Rectal smooth muscle tissue (tissue), 1 donor: ENCODE measurements at regions not wholly inside any gene's neighbourhood (a gene's known extent, or its start where the extent isn't known, plus 50 kb on each side); places are given as distances from the start of the nearest gene placed in this dataset.

Experiments used
- H3K27ac ChIP-seq: one replicate; pipeline ENCODE4 v1.7.0; 2013; ENCODE audit warnings: low read depth, low read length, inconsistent platforms
- H3K27me3 ChIP-seq: one replicate; pipeline ENCODE4 v1.7.0; 2013; ENCODE audit warnings: low read length; ENCODE audit not compliant: control insufficient read depth, insufficient read depth
- H3K36me3 ChIP-seq: one replicate; pipeline ENCODE4 v1.7.0; 2013; ENCODE audit warnings: low read length; ENCODE audit not compliant: control insufficient read depth, insufficient read depth
- H3K4me1 ChIP-seq: one replicate; pipeline ENCODE4 v1.7.0; 2013; ENCODE audit warnings: low read length; ENCODE audit not compliant: control insufficient read depth, insufficient read depth
- H3K4me3 ChIP-seq: one replicate; pipeline ENCODE4 v1.7.0; 2013; ENCODE audit warnings: low read length
- H3K9ac ChIP-seq: one replicate; pipeline ENCODE4 v1.7.0; 2013; ENCODE audit warnings: low read length

DNA sequence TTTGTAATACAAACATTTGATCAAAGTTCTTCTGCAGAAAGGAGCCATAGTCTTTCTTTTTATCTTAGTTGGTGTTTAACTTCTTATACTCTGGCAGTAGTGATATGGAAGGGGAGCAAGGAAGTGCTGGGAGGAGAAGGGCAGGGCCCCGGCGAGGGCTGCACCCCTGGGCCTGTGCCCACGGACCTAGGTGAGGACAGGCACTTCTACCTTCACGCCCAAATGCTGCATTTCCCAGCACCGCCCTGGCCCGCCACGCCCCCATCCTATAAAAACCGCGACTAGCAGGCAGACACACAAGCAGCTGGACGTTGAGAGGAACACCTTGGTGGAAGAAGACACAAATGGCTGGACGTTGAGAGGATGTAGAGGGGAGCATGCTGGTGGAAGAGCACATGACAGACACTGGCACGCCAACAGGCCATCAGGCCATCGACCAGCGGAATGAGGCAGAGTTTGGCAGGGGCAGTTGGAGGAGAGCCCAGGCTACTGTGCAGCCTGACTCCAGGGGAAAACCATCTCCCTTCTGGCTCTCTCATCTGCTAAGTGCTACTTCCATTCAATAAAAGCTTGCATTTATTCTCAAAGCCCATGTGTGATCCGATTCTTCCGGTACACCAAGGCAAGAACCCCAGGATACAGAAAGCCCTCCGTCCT is 81.5 kb upstream of the C9orf72 start:
- no peak overlapping the region for H3K9ac ChIP-seq
- no peaks in the 10 kb centered on the region for H3K36me3 ChIP-seq
- H3K4me1 ChIP-seq = no peaks in the 10 kb centered on the region
- no peak overlapping the region for H3K27ac ChIP-seq
- H3K27me3 ChIP-seq = no peaks in the 10 kb centered on the region
- H3K4me3 ChIP-seq = no peak overlapping the region

DNA sequence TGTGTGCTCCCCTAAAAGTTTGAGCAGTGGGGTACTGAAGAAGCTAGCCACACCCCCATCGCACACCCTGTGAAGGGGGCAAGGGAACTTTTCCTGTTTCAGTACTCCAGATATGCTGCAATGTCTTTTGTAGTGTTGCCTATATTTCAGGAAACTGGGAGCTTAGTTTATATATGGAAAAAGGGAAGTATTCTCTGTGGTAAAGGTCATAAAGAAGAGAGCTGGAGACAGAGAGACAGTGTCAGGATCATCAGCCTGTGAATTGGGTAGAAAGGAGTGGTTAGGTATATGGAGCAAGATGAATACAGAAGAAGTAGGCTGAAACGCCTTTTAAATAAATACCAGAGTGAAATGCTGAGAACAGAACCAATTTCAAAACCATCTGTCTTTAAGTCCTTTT is 82.2 kb upstream of the C9orf72 start:
- Histone ChIP-seq H3K36me3 (no peaks in the 10 kb centered on the region), H3K4me1 (no peaks in the 10 kb centered on the region), H3K27me3 (no peaks in the 10 kb centered on the region), H3K9ac (no peak overlapping the region), H3K4me3 (no peak overlapping the region), H3K27ac (no peak overlapping the region)

DNA sequence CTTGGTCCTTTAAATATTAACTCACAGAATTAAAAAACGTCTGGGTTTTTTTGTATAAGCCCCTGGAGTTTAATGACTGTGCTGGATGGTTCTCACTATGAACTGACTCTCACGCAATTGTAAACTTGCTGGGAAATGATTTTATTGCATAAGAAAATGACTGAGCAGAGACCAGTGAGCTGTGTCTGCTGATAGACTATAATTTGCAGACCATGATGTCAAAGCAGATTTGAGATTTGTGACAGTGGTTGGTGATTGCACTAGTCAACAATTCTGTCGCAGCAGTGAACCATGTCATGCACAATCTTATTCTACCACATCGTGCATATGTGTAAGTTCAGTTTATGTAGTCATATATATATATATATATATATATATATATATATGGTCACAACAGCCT is 85.7 kb upstream of the C9orf72 start:
- Histone ChIP-seq H3K27me3 (no peaks in the 10 kb centered on the region), H3K27ac (no peak overlapping the region), H3K4me1 (no peaks in the 10 kb centered on the region), H3K9ac (no peak overlapping the region), H3K4me3 (no peak overlapping the region), H3K36me3 (no peaks in the 10 kb centered on the region)

DNA sequence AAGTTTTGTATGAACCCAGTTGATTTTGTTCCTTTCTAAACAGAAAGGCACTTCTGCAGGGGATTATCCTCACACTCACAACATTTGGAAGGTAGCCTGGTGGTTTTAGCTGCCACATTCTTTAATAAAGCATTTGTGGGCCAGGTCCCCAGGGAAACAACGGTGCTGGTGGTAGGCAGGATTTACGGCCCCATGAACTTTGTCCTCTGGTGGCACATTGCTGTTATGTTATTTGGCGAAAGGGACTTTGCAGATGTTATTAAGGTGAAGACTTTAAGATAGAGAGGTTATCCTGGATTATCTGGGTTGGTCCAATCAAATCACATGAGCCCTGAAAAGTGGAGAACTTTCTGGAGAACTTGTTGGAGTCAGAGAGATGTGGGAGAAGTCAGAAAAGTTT is 86.3 kb upstream of the C9orf72 start:
- H3K9ac ChIP-seq = no peak overlapping the region
- H3K4me1 ChIP-seq = no peaks in the 10 kb centered on the region
- H3K36me3 ChIP-seq = no peaks in the 10 kb centered on the region
- H3K27ac ChIP-seq = no peak overlapping the region
- H3K27me3 ChIP-seq = no peaks in the 10 kb centered on the region
- no peak overlapping the region for H3K4me3 ChIP-seq

DNA sequence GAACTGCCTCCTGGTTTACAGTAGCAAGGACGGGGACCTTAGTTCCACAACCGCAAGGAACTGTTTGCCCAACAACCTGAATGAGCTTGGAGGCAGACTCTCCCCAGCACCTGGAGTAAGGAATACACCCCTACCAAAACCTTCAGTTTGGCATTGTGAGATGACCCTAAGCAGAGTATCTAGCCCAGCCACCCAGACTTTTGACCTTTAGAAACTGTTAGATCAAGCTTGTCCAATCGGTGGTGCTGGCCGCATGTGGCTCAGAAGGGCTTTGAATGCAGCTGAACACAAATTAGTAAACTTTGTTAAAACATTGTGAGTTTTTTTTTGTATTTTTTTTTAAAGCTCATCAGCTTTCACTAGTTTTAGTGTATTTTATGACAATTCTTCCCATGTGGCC is 86.9 kb upstream of the C9orf72 start:
- H3K27me3 ChIP-seq = no peaks in the 10 kb centered on the region
- no peak overlapping the region for H3K27ac ChIP-seq
- H3K4me3 ChIP-seq = no peak overlapping the region
- no peaks in the 10 kb centered on the region for H3K36me3 ChIP-seq
- no peak overlapping the region for H3K9ac ChIP-seq
- H3K4me1 ChIP-seq = no peaks in the 10 kb centered on the region

DNA sequence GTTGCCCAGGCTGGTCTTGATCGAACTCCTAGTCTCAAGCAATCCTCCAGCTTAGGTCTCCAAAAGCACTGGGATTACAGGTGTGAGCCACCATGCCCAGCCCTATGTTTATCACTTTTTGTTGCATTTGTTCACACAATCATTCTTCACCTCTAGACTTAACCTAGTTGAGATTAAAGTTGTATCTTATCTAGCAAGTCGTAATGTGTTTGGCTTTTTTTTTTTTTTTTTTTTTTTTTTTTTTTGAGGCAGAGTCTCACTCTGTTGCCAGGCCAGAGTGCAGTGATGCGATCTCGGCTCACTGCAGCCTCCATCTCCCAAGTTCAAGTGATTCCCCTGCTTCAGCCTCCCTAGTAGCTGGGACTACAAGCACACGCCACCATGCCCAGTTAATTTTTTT is 90.2 kb upstream of the C9orf72 start:
- Histone ChIP-seq H3K27ac (no peak overlapping the region), H3K27me3 (no peaks in the 10 kb centered on the region), H3K4me1 (no peaks in the 10 kb centered on the region), H3K9ac (no peak overlapping the region), H3K4me3 (no peak overlapping the region), H3K36me3 (no peaks in the 10 kb centered on the region)

DNA sequence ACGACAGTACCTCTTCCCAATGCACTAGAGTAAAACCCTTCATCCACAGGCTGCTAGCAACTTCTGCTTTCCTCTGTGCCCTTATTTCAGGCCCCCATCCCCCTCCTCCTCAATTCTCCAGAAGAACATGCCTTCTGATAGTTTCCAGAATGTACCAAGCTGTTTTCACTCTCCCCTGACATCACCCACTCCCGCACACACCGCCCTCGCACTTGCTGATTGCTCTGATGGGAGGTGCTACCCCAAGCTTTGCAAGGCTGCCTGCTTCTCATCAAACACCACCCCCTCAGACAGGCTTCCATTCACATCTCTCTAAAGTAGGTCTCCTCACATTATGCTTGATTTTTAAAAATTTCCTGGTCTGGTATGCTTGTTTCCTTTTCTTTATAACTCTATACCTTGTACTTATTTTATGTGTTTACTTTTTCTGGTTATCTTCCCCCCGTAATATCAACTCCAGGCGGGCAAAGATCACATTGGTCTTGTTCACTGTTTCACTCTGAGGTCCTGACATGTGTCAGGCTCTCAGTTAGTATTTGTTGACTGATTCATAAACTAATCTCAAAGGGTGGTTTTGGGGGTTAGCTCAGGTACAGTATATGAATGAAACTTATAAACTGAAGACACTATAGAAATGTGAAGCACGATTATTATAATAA is 91.0 kb upstream of the C9orf72 start:
- no peak overlapping the region for H3K9ac ChIP-seq
- no peaks in the 10 kb centered on the region for H3K4me1 ChIP-seq
- H3K36me3 ChIP-seq = no peaks in the 10 kb centered on the region
- H3K4me3 ChIP-seq = no peak overlapping the region
- H3K27ac ChIP-seq = no peak overlapping the region
- H3K27me3 ChIP-seq = no peaks in the 10 kb centered on the region

DNA sequence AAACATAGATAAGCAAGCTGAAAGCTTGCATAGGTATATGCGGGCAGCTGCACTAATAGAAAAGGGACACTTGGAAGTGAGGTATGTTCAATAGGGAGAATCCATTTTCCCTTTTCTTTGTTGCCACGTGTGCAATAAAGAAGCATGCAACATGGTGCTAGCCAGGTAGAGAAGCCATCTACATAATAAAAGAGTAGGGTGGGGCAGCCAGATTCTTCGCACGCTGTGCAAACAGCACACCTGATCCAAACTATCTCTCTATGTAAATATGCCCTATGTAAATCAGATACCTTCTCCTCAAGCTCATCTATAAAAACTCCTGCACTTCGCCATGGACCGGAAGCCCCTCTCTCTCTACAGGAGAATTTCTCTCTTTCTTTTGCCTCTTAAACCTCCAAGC is 91.9 kb upstream of the C9orf72 start:
- no peak overlapping the region for H3K27ac ChIP-seq
- no peaks in the 10 kb centered on the region for H3K4me1 ChIP-seq
- H3K9ac ChIP-seq = no peak overlapping the region
- H3K36me3 ChIP-seq = no peaks in the 10 kb centered on the region
- H3K27me3 ChIP-seq = no peaks in the 10 kb centered on the region
- peak overlapping the region; percentile 27 for H3K4me3 ChIP-seq

DNA sequence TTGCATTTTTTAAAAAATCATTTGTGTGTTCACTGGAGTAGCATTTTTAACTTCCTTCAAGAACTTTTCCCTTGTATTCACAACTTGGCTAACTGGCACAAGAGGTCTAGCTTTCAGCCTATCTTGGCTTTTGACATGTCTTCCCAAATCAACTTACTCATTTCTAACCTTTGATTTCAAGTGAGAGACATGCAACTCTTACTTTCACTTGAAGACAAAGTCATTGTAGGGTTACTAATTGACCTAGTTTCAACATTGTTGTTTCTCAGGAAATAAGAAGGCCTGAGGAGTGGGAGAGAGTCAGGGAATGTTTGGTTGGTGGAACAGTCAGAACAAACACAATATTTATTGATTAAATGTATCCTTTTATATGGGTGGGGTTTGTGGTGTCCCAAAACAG is 95.0 kb upstream of the C9orf72 start:
- H3K27me3 ChIP-seq = no peaks in the 10 kb centered on the region
- H3K4me1 ChIP-seq = no peaks in the 10 kb centered on the region
- no peaks in the 10 kb centered on the region for H3K36me3 ChIP-seq
- H3K27ac ChIP-seq = no peak overlapping the region
- no peak overlapping the region for H3K9ac ChIP-seq
- H3K4me3 ChIP-seq = no peak overlapping the region

DNA sequence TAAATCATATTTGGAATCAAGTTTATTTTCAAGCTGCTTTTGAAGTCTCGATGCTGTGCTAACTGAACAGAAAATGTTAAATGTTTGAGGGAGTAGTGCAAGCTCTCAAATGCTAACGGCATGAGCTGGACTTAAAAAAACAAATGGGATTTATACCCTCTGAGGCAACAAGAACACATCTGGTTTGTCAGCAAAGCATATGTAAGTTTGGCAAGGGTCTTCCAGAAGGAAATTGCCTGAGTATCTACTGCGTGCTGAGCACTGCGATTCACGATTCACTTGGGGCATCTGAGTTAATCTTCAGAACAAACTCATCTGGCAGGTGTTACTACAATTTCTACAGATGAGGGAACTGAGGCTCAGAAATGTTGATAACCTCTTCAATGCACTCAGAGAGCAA is 98.4 kb upstream of the C9orf72 start:
- Histone ChIP-seq H3K27ac (no peak overlapping the region), H3K4me3 (no peak overlapping the region), H3K27me3 (no peaks in the 10 kb centered on the region), H3K9ac (no peak overlapping the region), H3K4me1 (no peaks in the 10 kb centered on the region), H3K36me3 (no peaks in the 10 kb centered on the region)

DNA sequence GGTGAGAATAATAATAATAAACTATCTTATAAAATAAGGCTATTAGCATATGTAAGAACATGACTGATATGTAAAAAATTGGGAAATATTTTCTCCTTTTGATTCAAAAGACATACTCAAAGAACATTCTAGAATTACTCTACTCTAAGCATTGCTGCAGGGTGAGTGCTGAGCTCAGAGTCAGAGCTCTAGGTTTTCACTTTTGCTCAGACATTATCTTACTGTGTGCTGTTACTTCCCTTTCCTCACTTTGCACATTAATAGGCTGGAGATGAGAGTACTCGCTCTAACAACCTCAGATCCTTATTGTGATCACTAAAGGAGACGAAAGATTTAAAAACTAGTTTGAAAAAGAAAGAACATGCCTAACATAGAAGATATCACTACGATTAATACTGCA is 99.4 kb upstream of the C9orf72 start:
- Histone ChIP-seq H3K4me1 (no peaks in the 10 kb centered on the region), H3K4me3 (no peak overlapping the region), H3K27me3 (no peaks in the 10 kb centered on the region), H3K36me3 (no peaks in the 10 kb centered on the region), H3K9ac (no peak overlapping the region), H3K27ac (no peak overlapping the region)

DNA sequence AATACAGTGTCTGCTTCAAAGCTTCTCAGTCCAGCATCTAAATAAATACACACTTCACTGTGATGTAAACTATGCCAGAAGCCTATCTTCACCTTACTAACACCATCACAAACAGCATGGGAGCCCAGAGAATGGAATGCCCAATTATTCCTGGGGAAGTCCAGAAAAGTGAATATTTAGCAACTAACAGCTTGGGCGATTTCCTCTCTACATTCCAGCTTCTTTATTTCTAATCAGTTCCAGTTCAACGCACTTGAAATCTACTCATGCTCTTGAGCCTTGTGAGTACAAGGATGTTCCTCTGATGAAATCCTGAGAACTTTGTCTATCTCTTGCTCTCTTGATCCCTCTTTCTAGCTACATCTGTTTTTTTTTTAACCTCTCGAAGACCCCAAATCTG is 100.4 kb upstream of the C9orf72 start:
- Histone ChIP-seq H3K36me3 (no peaks in the 10 kb centered on the region), H3K9ac (no peak overlapping the region), H3K27ac (no peak overlapping the region), H3K4me3 (no peak overlapping the region), H3K27me3 (no peaks in the 10 kb centered on the region), H3K4me1 (no peaks in the 10 kb centered on the region)

DNA sequence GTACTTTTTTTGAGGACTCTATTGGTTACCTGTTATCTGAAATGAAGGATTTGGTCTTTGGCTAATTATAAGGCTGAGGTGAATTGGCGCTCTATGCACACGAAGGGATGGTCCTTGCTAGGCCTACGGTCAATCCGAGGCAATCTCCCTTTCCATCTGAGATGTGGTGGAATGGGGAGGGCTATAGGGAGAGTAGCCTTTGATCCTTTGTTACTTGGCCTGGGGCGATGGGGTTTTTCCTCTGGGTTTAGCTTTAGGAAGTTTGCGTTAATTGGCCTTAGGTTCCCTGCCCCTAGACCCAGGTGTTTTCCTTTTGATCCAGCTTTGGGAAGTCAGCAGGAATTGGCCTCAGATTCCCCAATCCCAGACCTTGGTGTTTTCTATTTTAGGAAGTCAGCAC is 102.1 kb upstream of the C9orf72 start:
- Histone ChIP-seq H3K36me3 (no peaks in the 10 kb centered on the region), H3K27ac (no peak overlapping the region), H3K4me3 (no peak overlapping the region), H3K4me1 (no peaks in the 10 kb centered on the region), H3K27me3 (no peaks in the 10 kb centered on the region), H3K9ac (no peak overlapping the region)
